HL-60 (cell line): ENCODE measurements at regions not wholly inside any gene's neighbourhood (a gene's known extent, or its start where the extent isn't known, plus 50 kb on each side); places are given as distances from the start of the nearest gene placed in this dataset.

Experiments used
- DNase-seq, 2 experiments: peaks; one replicate each; pipeline ENCODE4 v3.0.0-alpha.2; 2010 to 2020; ENCODE audit warnings: low read depth in 1 of 2, low spot score in 1 of 2
- H3K27ac ChIP-seq: fragments of 250-450 bp; sonication (Bioruptor Pico); replicated peaks from 2 replicates; pipeline ENCODE4 v1.5.1; 2020; ENCODE audit warnings: mild to moderate bottlenecking, moderate library complexity
- H3K27me3 ChIP-seq: fragments of 250-450 bp; sonication (Bioruptor Pico); 2 replicates; pipeline ENCODE4 v1.5.1; 2021; ENCODE audit warnings: mild to moderate bottlenecking, moderate library complexity; ENCODE audit not compliant: insufficient read depth, poor library complexity, severe bottlenecking
- H3K4me3 ChIP-seq: replicated peaks from 2 replicates; pipeline ENCODE4 v1.5.1; 2011; ENCODE audit warnings: mild to moderate bottlenecking, control low read depth, low read length; ENCODE audit not compliant: insufficient read depth
- CTCF ChIP-seq: IDR thresholded peaks from one replicate; pipeline ENCODE4 v1.5.1; 2011; ENCODE audit warnings: low read length, control low read depth, inconsistent platforms; ENCODE audit not compliant: insufficient read depth
- GABPA ChIP-seq: IDR thresholded peaks from 2 replicates; pipeline ENCODE4 v1.6.1; 2012; ENCODE audit warnings: low read depth
- POLR2AphosphoS5 ChIP-seq: IDR thresholded peaks from 2 replicates; pipeline ENCODE4 v1.6.1; 2012; ENCODE audit warnings: low read depth
- REST ChIP-seq: IDR thresholded peaks from 2 replicates; pipeline ENCODE4 v1.6.1; 2012; ENCODE audit warnings: low read depth; ENCODE audit not compliant: insufficient replicate concordance
- SPI1 ChIP-seq: IDR thresholded peaks from 2 replicates; pipeline ENCODE4 v1.6.1; 2012; ENCODE audit warnings: low read depth, mild to moderate bottlenecking, borderline replicate concordance

DNA sequence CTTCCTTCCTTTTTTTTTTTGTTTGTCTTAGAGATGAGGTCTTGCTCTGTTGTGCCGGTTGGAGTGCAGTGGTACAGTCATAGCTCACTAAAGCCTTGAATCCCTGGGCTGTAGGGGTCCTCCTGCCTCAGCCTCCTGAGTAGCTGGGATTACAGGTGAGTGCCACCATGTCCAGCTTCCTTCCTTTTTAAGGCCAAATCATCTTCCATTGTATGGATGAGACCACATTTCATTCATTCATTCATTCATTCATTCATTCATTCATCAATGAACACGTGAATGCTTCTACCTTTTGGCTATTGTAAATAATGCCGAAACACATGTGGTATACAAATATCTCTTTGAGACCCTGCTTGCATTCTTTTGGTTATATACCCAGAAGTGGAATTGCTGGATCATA lies 60.0 kb upstream of the BAIAP2L1 start:
- TF ChIP-seq CTCF (no peak), GABPA (no peak), SPI1 (no peak), POLR2AphosphoS5 (no peak), REST (no peak)
- Histone ChIP-seq H3K27ac (no peak overlapping the region), H3K27me3 (no peaks in the 10 kb centered on the region), H3K4me3 (no peak overlapping the region)
- no peak for DNase-seq

- TF ChIP-seq CTCF (no peak), GABPA (no peak), REST (no peak), SPI1 (no peak), POLR2AphosphoS5 (no peak)
- DNase-seq = no peak
- Histone ChIP-seq H3K27me3 (no peaks in the 10 kb centered on the region), H3K27ac (no peak overlapping the region), H3K4me3 (no peak overlapping the region)
These were observed 58.6 kb upstream of the BAIAP2L1 start for GRCh38 chr7:98459529-98459928.

DNA sequence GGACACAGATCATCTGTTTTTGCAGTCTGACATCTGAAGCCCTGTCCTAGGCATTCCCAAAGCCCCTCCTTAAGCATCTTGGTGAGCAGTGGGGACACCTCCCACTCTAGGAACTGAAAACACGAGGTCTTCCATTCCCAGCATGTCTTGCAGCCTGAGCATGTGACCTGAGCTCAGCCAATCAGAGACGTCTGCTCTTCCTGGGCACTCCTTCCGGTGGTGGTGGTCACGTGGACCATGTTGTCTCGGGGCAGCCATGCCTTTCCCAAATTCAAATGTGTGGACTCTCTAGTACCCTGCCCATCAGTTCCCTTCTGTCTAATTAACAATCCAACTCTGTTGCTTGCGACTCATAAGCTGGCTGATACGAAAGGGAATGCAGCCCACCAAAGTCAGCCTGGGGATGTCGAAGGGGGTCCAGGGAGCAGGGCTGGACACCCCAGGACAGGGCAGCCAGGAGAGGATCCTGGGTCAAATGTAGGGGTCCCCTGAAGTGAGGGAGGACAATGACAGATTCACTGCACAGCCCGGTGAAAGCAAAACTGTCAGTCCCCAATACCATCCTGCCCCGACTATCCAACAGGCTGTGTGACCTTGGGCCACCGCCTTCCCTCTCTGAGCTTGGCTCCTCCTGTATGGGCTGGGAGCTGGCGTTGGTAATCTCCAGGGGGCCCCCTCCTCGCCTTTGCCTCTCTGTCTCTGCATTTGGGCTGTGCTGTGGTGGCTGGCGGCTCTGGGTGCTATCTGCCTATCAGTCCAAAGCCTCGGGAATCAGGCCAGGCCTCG lies 57.4 kb upstream of the BAIAP2L1 start:
- Histone ChIP-seq H3K27me3 (no peaks in the 10 kb centered on the region), H3K27ac (no peak overlapping the region), H3K4me3 (no peak overlapping the region)
- DNase-seq = no peak
- TF ChIP-seq CTCF (no peak), REST (no peak), GABPA (no peak), SPI1 (no peak), POLR2AphosphoS5 (no peak)
